SK-MEL-5 (cell line): ENCODE measurements at regions not wholly inside any gene's neighbourhood (a gene's known extent, or its start where the extent isn't known, plus 50 kb on each side); places are given as distances from the start of the nearest gene placed in this dataset.

ENCODE experiments used
- DNase-seq: peaks from one replicate; pipeline ENCODE4 v3.0.0-alpha.2; 2016; ENCODE audit warnings: low read depth, low spot score
- in situ Hi-C: cut with HindIII; loops from 2 replicates; pipeline ENCODE4 v1.10.0; 2016; ENCODE audit warnings: low sequenced_read_pairs, high pct_unique_total_duplicates, low pct_unique_long_range_greater_than_20kb

- DNase-seq = peak; percentile 52
- in situ Hi-C loops = no loop called here
These were observed 420.4 kb upstream of the DCN start for GRCh38 chr12:91603060-91603459.

- in situ Hi-C loops = no loop called here
- no peak for DNase-seq
These were observed 418.4 kb upstream of the DCN start for GRCh38 chr12:91601054-91601453.

- DNase-seq = no peak
- in situ Hi-C loops = no loop called here
These were observed 412.1 kb upstream of the DCN start for GRCh38 chr12:91594715-91595114.

GRCh38 chr12:91591639-91591987, 409.0 kb upstream of the DCN start:
- no peak for DNase-seq
- in situ Hi-C loops = no loop called here

GRCh38 chr12:91590966-91591638, 408.5 kb upstream of the DCN start:
- in situ Hi-C loops = no loop called here
- DNase-seq = no peak

- in situ Hi-C loops = no loop called here
- no peak for DNase-seq
These were observed 406.3 kb upstream of the DCN start for GRCh38 chr12:91588874-91589454.

GRCh38 chr12:91586015-91586414, 403.4 kb upstream of the DCN start:
- in situ Hi-C loops = no loop called here
- DNase-seq = no peak

- in situ Hi-C loops = no loop called here
These were observed 400.2 kb upstream of the DCN start for GRCh38 chr12:91582811-91583210.

GRCh38 chr12:91579516-91580263, 397.1 kb upstream of the DCN start:
- in situ Hi-C loops = no loop called here
- no peak for DNase-seq

More at GRCh38 chr12:91582811-91583210, 400.2 kb upstream of the DCN start:
- DNase-seq = no peak

GRCh38 chr12:91577586-91578539, 395.2 kb upstream of the DCN start:
- peak; percentile 58 for DNase-seq
- in situ Hi-C loops = no loop called here

- no peak for DNase-seq
- in situ Hi-C loops = no loop called here
These were observed 393.8 kb upstream of the DCN start for GRCh38 chr12:91576432-91576831.

GRCh38 chr12:91575630-91576029, 393.0 kb upstream of the DCN start:
- in situ Hi-C loops = no loop called here
- DNase-seq = no peak

GRCh38 chr12:91574975-91575374, 392.4 kb upstream of the DCN start:
- in situ Hi-C loops = no loop called here
- DNase-seq = no peak

- no peak for DNase-seq
- in situ Hi-C loops = no loop called here
These were observed 391.8 kb upstream of the DCN start for GRCh38 chr12:91574391-91574790.

- in situ Hi-C loops = no loop called here
- DNase-seq = no peak
These were observed 390.3 kb upstream of the DCN start for GRCh38 chr12:91572869-91573268.

- no peak for DNase-seq
- in situ Hi-C loops = no loop called here
These were observed 384.5 kb upstream of the DCN start for GRCh38 chr12:91567100-91567485.

- in situ Hi-C loops = no loop called here
- no peak for DNase-seq
These were observed 383.9 kb upstream of the DCN start for GRCh38 chr12:91566328-91567099.
